HG03045 (cell line): ENCODE measurements at regions not wholly inside any gene's neighbourhood (a gene's known extent, or its start where the extent isn't known, plus 50 kb on each side); places are given as distances from the start of the nearest gene placed in this dataset.

Source experiments
- ATAC-seq: cut with Tn5 transposase; IDR thresholded peaks from one replicate; pipeline ENCODE4 v1.9.1; 2021; ENCODE audit warnings: mild to moderate bottlenecking, moderate library complexity; ENCODE audit not compliant: unreplicated experiment

- ATAC-seq, result no peak
Measured at GRCh38 chr9:129476821-129477611, 143.9 kb downstream of the C9orf50 start.

- no peak for ATAC-seq
Measured at GRCh38 chr9:129474740-129475404, 146.0 kb downstream of the C9orf50 start.

- ATAC-seq, result no peak
Measured at GRCh38 chr9:129473523-129474244, 147.2 kb downstream of the C9orf50 start.

- ATAC-seq, result no peak
Measured at GRCh38 chr9:129472651-129473102, 148.2 kb downstream of the C9orf50 start.

- no peak for ATAC-seq
Measured at GRCh38 chr9:129471201-129472019, 149.5 kb downstream of the C9orf50 start.

- no peak for ATAC-seq
Measured at GRCh38 chr9:129469988-129470316, 150.9 kb downstream of the C9orf50 start.

GRCh38 chr9:129469188-129469987 lies 151.5 kb downstream of the C9orf50 start:
- ATAC-seq, result no peak

GRCh38 chr9:129467739-129468666 lies 152.9 kb downstream of the C9orf50 start:
- no peak for ATAC-seq

GRCh38 chr9:129467004-129467588 lies 153.8 kb downstream of the C9orf50 start:
- no peak for ATAC-seq

GRCh38 chr9:129465834-129466535 lies 154.9 kb downstream of the C9orf50 start:
- no peak for ATAC-seq

DNA sequence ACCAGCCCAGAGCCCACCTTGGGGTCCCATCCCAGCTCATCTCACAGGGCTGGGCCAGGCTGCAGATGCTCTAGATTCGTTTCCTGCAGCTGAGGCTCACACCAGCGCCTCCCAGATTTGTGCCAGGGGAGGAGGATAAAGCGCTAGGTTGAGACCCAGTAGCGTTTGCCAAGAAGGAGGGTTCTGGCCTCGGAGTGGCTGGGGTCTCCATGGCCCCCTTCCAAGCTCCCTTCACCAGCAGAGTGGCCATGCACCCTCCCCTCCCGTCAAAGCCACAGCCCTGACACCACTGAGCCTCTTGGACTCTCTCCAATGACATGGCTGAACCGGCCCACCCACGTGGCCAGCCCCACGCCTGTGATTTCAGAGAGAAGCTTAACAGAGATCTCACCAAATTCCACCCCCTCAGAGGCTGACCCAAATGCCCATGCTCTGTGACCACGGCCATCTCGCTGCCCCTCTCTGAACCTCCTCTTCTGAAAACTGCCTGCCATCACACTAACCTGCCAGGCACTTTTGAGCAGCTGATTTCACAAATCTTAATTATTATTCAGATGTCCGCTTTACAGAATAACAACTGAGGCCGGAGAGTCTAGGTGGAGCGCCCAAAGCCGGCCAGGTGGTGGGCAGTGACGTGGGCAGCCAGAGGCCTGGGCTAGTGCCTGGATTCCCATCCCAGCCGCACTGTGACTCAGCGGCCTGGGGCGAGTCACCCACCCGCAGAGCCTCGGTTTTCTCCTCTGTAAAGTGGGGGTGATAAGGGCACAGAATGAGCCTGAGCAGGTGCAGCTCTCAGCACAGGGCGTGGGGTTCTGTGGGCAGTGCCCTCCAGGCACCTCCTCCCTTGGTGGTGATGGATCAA lies 155.7 kb downstream of the C9orf50 start:
- ATAC-seq, result no peak

DNA sequence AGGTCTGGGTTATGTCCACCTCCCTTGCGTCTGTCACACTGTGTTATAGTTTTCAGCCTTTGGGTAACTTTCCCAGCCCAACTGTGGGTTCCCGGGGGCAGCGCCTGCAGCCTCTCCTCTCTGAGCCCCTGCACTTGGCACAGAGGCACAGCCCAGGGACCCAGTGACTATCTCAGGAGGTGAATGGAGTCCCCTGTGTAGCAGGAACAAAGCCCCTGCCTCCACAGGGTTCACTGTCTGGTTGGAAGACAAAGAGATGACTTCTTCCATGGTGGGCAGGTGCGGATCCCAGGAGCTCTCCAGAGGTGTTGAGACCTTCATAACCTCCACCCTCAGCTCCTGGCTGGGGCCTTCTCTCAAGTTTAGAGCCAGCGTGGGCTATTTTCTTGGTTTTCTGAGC lies 156.9 kb downstream of the C9orf50 start:
- ATAC-seq, result no peak

DNA sequence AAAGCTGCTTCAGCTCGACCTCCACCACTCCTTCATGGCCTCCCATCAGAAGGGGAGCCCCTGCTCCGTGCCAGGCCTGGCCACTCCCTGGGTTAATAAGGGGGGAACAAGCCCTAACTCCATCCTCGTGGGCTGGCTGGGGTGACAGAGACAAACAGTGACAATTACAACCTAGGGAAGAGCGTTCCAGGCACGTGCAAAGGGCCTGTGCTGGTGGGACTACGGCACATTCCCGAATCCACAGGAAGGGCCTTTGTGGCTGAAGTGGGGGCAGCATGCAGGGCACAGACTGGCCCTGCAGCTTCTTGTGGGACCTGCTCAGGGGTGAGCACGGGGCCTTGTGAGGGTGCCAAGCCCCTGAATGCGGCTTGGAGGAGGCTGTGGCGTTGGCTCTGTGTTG lies 157.4 kb downstream of the C9orf50 start:
- no peak for ATAC-seq

DNA sequence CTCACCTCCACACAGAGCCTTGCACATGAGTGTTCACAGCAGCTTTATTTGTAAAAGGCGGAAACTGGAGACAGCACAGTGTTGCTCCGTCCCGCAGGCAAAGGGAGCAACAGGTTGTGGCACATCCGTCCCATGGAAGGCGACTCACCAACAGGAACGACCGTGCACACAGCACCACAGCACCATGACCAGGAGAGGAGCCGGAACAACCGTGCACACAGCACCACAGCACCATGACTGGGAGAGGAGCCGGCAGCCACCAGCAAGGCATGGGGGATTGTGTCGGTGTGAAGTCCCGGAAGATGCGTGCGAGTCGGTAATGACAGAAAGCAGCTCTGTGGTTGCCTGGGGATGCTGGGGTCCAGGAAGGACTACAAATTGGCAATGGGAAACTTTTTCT lies 158.5 kb downstream of the C9orf50 start:
- ATAC-seq, result no peak

GRCh38 chr9:129460323-129461261 lies 160.3 kb downstream of the C9orf50 start:
- no peak for ATAC-seq
